Sciatic nerve (tissue), 2 donors: ENCODE measurements at regions not wholly inside any gene's neighbourhood (a gene's known extent, or its start where the extent isn't known, plus 50 kb on each side); places are given as distances from the start of the nearest gene placed in this dataset.

ENCODE experiments used
- ATAC-seq: fragments of 200-7000 bp; cut with Tn5 transposase; one replicate; pipeline ENCODE4 v1.9.1; 2020; ENCODE audit warnings: mild to moderate bottlenecking, moderate library complexity
- DNase-seq: peaks from one replicate; pipeline ENCODE4 v3.0.0-alpha.2; 2020; ENCODE audit warnings: low spot score
- intact Hi-C: fragments of 100-400 bp; cut with DNase I; formaldehyde crosslinking; loops from one replicate; pipeline ENCODE4 v1.14.2; 2022
- donor health status: DM: no; HTN: no; CAD: no.
- donor health status: DM: no; HTN: no; CAD: no.

GRCh38 chr21:18191139-18191538, 53.5 kb upstream of the CHODL start:
- intact Hi-C loops: no loop called here
- DNase-seq (no peak), ATAC-seq (no peak)

- intact Hi-C loops: no loop called here
- no peak for ATAC-seq
- DNase-seq: no peak
Measured at GRCh38 chr21:18178509-18178908, 66.1 kb upstream of the CHODL start.

DNA sequence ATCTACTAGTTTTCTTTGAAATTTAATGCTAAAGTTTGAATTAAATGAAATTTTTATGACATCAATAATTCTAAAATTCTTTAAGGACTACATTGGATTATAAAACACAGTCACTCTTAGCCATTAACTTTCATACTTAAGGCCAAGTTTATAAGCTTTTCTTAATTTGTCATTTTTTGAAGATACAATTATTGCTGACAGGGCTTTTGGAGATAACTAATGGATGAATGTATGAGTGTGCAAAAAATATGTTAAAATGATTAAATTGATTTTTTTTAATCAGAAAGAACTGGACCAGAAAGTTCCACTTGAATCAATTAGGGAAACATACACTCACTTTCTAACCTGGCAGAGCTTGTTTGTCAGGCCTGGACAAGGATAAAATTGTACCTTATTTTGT, 70.3 kb upstream of the CHODL start:
- intact Hi-C loops: no loop called here
- ATAC-seq (no peak), DNase-seq (no peak)

GRCh38 chr21:18170829-18171228, 73.8 kb upstream of the CHODL start:
- intact Hi-C loops: no loop called here
- DNase-seq (no peak), ATAC-seq (no peak)

- ATAC-seq (no peak), DNase-seq (no peak)
- intact Hi-C loops: no loop called here
Measured at GRCh38 chr21:18170221-18170620, 74.4 kb upstream of the CHODL start.

GRCh38 chr21:18168108-18168507, 76.5 kb upstream of the CHODL start:
- DNase-seq: no peak
- intact Hi-C loops: no loop called here
- no peak for ATAC-seq

- intact Hi-C loops: no loop called here
- DNase-seq: no peak
- ATAC-seq: no peak
Measured at GRCh38 chr21:18164933-18165332, 79.7 kb upstream of the CHODL start.

DNA sequence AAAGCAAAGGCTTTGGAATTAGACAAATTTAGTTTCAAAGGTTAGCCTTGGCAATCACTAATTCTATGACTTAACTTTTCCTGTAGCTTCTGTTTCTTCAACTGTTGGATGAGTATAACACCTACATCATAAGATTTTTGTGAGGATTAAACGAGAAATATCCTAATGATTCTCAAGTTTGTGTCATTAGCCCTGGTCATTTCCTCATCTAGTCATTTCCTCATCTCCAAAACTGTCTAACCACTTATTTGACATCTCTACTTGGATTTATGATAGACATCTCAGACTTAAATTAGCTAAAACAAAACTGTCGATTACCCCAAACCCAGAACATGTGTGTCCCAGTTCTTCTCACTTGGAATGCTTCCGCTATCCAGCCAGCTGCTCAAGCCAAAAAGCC, 80.2 kb upstream of the CHODL start:
- DNase-seq (no peak), ATAC-seq (no peak)
- intact Hi-C loops: no loop called here

DNA sequence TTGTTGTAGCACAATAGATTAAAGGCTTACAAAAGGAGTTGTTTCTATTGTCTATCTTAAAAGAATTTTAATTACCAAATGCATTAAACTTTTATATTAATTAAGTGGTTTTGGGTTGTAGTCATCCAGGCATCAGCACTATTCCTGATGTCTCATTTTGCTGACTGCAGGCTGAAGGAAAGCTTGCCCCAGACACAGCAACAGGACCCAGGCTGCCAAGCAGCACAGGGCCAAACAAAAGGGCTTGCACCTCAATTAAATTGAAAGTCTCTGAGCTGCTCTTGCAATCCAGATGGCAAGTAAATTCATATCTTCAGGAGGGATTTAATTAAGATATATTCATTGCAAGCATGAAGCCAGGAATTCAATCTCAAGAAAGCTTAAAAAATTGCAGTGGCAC, 80.7 kb upstream of the CHODL start:
- no peak for ATAC-seq
- intact Hi-C loops: no loop called here
- DNase-seq: no peak

GRCh38 chr21:18161841-18162240, 82.8 kb upstream of the CHODL start:
- ATAC-seq: no peak
- DNase-seq: no peak
- intact Hi-C loops: no loop called here

DNA sequence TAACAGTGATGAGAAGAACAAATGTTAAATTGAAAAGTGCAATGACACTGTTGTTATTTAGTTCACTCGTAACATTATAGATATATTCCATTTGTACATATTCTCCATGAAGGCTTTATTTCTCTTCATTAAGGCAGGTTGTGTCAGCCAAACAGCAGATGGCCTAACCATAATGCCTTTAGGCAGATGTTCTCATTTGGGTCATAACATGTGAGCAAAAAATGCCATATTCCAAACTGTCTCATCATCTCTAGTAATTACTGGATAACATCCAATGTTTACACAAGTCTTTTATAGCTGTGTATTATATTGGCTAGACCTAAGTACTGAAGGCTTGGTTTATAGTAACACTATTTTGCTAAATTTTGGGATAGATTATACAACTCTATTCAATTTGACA, 87.2 kb upstream of the CHODL start:
- DNase-seq (no peak), ATAC-seq (no peak)
- intact Hi-C loops: no loop called here

- no peak for DNase-seq
- no peak for ATAC-seq
- intact Hi-C loops: no loop called here
Measured at GRCh38 chr21:18155508-18156193, 89.0 kb upstream of the CHODL start.

- intact Hi-C loops: no loop called here
- DNase-seq: no peak
- ATAC-seq: no peak
Measured at GRCh38 chr21:18153063-18153462, 91.6 kb upstream of the CHODL start.

DNA sequence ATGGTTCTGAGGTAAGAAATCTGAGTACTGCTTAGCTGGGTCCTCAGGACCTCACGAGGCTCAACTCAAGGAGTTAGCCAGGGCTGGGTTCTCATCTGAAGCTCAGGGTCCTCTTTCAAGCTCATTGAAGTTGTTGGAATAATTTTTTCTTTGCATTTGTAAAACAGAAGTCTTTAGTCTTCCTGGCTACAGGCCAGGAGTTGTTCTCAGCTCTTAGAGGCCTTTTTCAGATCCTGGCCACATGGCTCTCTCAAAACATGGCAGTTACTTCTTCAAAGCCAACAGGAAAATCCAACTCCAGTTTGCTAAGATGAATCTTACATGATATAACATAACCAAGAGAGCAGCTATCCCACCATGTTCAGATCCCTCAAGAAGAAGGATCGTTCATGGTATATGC, 92.3 kb upstream of the CHODL start:
- ATAC-seq (no peak), DNase-seq (no peak)
- intact Hi-C loops: no loop called here

- intact Hi-C loops: no loop called here
- no peak for DNase-seq
- no peak for ATAC-seq
Measured at GRCh38 chr21:18151046-18151445, 93.6 kb upstream of the CHODL start.

DNA sequence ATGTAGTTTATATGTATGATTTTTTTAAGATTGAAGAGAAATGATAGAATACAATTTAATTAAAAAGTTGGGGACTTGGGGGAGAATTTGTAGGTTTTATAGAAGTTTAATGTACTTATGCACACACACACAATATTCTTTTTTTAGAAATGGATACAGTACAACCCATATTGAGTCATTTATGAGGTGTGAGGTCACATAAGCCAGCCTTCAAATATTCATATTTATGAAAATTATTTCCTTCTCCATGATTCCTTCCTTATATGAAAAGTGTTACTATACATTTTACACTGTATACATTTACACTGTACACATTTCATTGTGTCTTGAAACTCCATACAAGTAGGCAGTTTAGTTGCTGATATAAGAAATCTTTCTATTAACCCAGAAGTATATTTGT, 96.2 kb upstream of the CHODL start:
- DNase-seq (no peak), ATAC-seq (no peak)

DNA sequence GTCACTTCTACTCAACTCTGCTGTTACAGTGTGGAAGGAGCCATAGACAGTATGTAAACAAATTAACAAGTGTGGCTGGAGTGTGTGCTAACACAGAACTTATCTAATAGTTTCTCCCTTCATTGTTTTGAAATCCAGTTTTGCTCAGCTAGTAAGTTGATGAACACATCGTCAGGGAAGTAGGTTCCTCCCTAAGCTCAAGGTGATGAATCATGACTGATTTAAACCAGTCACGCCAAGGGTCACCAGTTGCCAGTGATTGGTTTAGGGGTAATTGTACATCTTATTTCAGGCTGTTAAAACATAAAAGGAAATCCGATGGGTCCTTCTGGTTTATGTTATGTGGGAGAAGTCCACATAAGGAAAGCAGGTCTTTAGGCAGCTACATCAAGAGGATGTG, 97.0 kb upstream of the CHODL start:
- ATAC-seq: no peak
- no peak for DNase-seq
- intact Hi-C loops: no loop called here

More for the DNA sequence above, 96.2 kb upstream of the CHODL start:
- intact Hi-C loops: no loop called here

- intact Hi-C loops: no loop called here
- ATAC-seq (no peak), DNase-seq (no peak)
Measured at GRCh38 chr21:18146820-18147219, 97.8 kb upstream of the CHODL start.

GRCh38 chr21:18144339-18144738, 100.3 kb upstream of the CHODL start:
- no peak for DNase-seq
- intact Hi-C loops: no loop called here
- ATAC-seq: no peak

GRCh38 chr21:18142655-18143054, 102.0 kb upstream of the CHODL start:
- intact Hi-C loops: no loop called here
- no peak for ATAC-seq
- no peak for DNase-seq

DNA sequence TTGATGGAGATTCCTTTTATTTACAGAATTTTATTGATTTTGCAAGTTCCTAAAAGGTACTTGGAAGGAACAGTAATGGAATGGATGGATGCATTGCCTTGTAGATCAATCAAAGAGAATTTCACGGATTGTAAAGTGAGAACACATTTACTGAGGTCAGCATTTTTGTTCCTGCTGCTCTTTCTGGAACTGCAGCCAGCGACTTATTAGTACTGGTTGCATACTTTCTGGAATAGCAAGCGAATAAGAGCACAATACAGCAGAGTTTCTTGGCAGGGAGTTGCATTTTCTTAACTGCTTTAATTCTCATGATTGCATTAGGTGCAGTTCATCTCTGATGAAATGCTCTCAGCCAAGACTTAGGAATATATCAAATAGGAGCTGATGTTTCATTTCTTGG, 106.1 kb upstream of the CHODL start:
- no peak for ATAC-seq
- DNase-seq: no peak
- intact Hi-C loops: no loop called here

DNA sequence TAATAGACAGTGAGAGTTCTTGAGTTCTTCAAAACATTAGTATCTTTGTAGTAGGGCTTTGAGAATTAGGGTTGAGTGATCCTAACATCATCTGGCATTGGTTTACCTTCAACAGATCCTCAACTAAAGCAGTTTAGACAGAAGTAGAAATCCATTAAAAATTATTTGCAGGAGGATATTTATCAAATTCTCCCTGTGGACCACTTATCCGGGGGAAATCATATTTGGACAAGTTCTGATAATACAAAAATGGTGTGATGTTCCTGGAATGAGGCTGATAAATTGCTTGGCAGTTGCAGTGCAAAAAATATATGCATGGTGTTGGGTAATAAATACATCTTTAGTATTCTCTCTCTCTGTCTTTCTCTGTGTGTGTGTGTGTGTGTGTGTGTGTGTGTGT, 115.1 kb upstream of the CHODL start:
- DNase-seq (no peak), ATAC-seq (no peak)
- intact Hi-C loops: no loop called here
